WTC11 (cell line): ENCODE measurements at regions not wholly inside any gene's neighbourhood (a gene's known extent, or its start where the extent isn't known, plus 50 kb on each side); places are given as distances from the start of the nearest gene placed in this dataset.

Experiments
- CREB1 ChIP-seq: sonication (generic); formaldehyde crosslinking; IDR thresholded peaks from 2 replicates; pipeline ENCODE4 v1.8.0; 2023; ENCODE audit warnings: mild to moderate bottlenecking, missing genetic modification reagents
- ETV6 ChIP-seq: sonication (generic); formaldehyde crosslinking; IDR thresholded peaks from 2 replicates; pipeline ENCODE4 v1.8.1; 2022; ENCODE audit warnings: mild to moderate bottlenecking, missing genetic modification reagents
- JAZF1 ChIP-seq: fragments of 250-450 bp; sonication (Bioruptor Pico); IDR thresholded peaks from 2 replicates; pipeline ENCODE4 v1.9.0; 2021; ENCODE audit warnings: moderate library complexity, mild to moderate bottlenecking, inconsistent platforms
- JUN ChIP-seq: sonication (generic); formaldehyde crosslinking; IDR thresholded peaks from 2 replicates; pipeline ENCODE4 v1.8.0; 2023; ENCODE audit warnings: mild to moderate bottlenecking, missing genetic modification reagents
- KAT7 ChIP-seq: sonication (generic); formaldehyde crosslinking; IDR thresholded peaks from 2 replicates; pipeline ENCODE4 v1.8.1; 2023; ENCODE audit warnings: missing genetic modification reagents, mild to moderate bottlenecking, borderline replicate concordance
- MYBL2 ChIP-seq: sonication (generic); formaldehyde crosslinking; IDR thresholded peaks from 2 replicates; pipeline ENCODE4 v1.8.1; 2023; ENCODE audit warnings: mild to moderate bottlenecking, moderate library complexity, missing genetic modification reagents
- RELA ChIP-seq: sonication (generic); formaldehyde crosslinking; IDR thresholded peaks from 2 replicates; pipeline ENCODE4 v1.8.1; 2022; ENCODE audit warnings: missing genetic modification reagents, mild to moderate bottlenecking, borderline replicate concordance
- ZNF138 ChIP-seq: sonication (generic); formaldehyde crosslinking; conservative IDR thresholded peaks from 2 replicates; pipeline ENCODE4 v1.8.1; 2022; ENCODE audit warnings: mild to moderate bottlenecking, moderate library complexity, missing genetic modification reagents
- ZNF416 ChIP-seq: fragments of 250-450 bp; sonication (Bioruptor Pico); IDR thresholded peaks from 2 replicates; pipeline ENCODE4 v1.9.0; 2021; ENCODE audit warnings: mild to moderate bottlenecking, inconsistent platforms
- TF ChIP-seq, protein P1 (sequence below): fragments of 200-600 bp; IDR thresholded peaks from 2 replicates; pipeline ENCODE4 v1.8.0; 2022; ENCODE audit warnings: antibody characterized with exemption
- TF ChIP-seq, protein P2 (sequence below): sonication (generic); formaldehyde crosslinking; conservative IDR thresholded peaks from 2 replicates; pipeline ENCODE4 v1.8.1; 2023; ENCODE audit warnings: mild to moderate bottlenecking, low read depth, missing genetic modification reagents, moderate library complexity
- TF ChIP-seq, protein P3 (sequence below): sonication (generic); formaldehyde crosslinking; IDR thresholded peaks from 2 replicates; pipeline ENCODE4 v1.8.1; 2022; ENCODE audit warnings: low read depth, missing genetic modification reagents, borderline replicate concordance
- TF ChIP-seq, protein P4 (sequence below): sonication (generic); formaldehyde crosslinking; IDR thresholded peaks from 2 replicates; pipeline ENCODE4 v1.8.0; 2022; ENCODE audit warnings: mild to moderate bottlenecking, missing genetic modification reagents
- TF ChIP-seq, protein P5 (sequence below): sonication (generic); formaldehyde crosslinking; IDR thresholded peaks from 2 replicates; pipeline ENCODE4 v1.8.1; 2022; ENCODE audit warnings: low read depth, mild to moderate bottlenecking, moderate library complexity, missing genetic modification reagents, borderline replicate concordance

DNA sequence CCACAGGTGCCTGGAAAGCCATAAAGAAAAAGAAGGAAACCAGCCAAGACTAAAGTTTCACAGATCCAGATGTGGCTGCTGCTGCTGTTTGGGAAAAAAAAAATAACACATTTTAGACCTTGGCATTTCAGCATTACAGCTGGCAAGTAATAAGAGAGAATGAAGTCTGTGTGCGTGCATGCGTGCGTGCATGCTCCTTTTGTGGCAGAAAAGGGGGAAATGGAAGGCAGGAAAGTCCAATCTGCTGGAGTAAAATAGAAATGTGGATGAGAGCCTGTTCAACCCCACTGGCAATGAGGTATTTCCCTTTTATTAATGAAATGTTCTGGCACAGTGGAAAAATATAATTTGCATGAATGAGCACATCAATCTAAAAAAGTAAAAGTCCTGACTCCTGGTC, 137.0 kb upstream of the SEMA3A start:
- TF ChIP-seq ZNF416 (CRISPR knock-in tag) (no peak), RELA (CRISPR knock-in tag) (no peak), ZNF138 (CRISPR knock-in tag) (no peak), JAZF1 (CRISPR knock-in tag) (no peak), ETV6 (CRISPR knock-in tag) (no peak), KAT7 (CRISPR knock-in tag) (no peak), CREB1 (CRISPR knock-in tag) (no peak), JUN (no peak), MYBL2 (CRISPR knock-in tag) (no peak)
- TF ChIP-seq, protein P1, sequence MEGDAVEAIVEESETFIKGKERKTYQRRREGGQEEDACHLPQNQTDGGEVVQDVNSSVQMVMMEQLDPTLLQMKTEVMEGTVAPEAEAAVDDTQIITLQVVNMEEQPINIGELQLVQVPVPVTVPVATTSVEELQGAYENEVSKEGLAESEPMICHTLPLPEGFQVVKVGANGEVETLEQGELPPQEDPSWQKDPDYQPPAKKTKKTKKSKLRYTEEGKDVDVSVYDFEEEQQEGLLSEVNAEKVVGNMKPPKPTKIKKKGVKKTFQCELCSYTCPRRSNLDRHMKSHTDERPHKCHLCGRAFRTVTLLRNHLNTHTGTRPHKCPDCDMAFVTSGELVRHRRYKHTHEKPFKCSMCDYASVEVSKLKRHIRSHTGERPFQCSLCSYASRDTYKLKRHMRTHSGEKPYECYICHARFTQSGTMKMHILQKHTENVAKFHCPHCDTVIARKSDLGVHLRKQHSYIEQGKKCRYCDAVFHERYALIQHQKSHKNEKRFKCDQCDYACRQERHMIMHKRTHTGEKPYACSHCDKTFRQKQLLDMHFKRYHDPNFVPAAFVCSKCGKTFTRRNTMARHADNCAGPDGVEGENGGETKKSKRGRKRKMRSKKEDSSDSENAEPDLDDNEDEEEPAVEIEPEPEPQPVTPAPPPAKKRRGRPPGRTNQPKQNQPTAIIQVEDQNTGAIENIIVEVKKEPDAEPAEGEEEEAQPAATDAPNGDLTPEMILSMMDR = no peak
- TF ChIP-seq, protein P2, sequence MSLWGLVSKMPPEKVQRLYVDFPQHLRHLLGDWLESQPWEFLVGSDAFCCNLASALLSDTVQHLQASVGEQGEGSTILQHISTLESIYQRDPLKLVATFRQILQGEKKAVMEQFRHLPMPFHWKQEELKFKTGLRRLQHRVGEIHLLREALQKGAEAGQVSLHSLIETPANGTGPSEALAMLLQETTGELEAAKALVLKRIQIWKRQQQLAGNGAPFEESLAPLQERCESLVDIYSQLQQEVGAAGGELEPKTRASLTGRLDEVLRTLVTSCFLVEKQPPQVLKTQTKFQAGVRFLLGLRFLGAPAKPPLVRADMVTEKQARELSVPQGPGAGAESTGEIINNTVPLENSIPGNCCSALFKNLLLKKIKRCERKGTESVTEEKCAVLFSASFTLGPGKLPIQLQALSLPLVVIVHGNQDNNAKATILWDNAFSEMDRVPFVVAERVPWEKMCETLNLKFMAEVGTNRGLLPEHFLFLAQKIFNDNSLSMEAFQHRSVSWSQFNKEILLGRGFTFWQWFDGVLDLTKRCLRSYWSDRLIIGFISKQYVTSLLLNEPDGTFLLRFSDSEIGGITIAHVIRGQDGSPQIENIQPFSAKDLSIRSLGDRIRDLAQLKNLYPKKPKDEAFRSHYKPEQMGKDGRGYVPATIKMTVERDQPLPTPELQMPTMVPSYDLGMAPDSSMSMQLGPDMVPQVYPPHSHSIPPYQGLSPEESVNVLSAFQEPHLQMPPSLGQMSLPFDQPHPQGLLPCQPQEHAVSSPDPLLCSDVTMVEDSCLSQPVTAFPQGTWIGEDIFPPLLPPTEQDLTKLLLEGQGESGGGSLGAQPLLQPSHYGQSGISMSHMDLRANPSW (CRISPR knock-in tag) = no peak
- TF ChIP-seq, protein P3, sequence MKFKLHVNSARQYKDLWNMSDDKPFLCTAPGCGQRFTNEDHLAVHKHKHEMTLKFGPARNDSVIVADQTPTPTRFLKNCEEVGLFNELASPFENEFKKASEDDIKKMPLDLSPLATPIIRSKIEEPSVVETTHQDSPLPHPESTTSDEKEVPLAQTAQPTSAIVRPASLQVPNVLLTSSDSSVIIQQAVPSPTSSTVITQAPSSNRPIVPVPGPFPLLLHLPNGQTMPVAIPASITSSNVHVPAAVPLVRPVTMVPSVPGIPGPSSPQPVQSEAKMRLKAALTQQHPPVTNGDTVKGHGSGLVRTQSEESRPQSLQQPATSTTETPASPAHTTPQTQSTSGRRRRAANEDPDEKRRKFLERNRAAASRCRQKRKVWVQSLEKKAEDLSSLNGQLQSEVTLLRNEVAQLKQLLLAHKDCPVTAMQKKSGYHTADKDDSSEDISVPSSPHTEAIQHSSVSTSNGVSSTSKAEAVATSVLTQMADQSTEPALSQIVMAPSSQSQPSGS (CRISPR knock-in tag) = no peak
- TF ChIP-seq, protein P4, sequence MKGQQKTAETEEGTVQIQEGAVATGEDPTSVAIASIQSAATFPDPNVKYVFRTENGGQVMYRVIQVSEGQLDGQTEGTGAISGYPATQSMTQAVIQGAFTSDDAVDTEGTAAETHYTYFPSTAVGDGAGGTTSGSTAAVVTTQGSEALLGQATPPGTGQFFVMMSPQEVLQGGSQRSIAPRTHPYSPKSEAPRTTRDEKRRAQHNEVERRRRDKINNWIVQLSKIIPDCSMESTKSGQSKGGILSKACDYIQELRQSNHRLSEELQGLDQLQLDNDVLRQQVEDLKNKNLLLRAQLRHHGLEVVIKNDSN = no peak
- TF ChIP-seq, protein P5, sequence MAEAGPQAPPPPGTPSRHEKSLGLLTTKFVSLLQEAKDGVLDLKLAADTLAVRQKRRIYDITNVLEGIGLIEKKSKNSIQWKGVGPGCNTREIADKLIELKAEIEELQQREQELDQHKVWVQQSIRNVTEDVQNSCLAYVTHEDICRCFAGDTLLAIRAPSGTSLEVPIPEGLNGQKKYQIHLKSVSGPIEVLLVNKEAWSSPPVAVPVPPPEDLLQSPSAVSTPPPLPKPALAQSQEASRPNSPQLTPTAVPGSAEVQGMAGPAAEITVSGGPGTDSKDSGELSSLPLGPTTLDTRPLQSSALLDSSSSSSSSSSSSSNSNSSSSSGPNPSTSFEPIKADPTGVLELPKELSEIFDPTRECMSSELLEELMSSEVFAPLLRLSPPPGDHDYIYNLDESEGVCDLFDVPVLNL (CRISPR knock-in tag) = no peak
